ENCODE measurements at regions not wholly inside any gene's neighbourhood (a gene's known extent, or its start where the extent isn't known, plus 50 kb on each side); places are given as distances from the start of the nearest gene placed in this dataset.
A peak's percentile ranks its signal among the peaks of the same experiment; 100 is the strongest.

- DNase-seq (ENCODE audit: low read depth) (no peak), FAIRE-seq (no peak)
- H3K36me3 ChIP-seq (ENCODE audit: control insufficient read depth, insufficient read depth, low read length): no peaks in the 10 kb centered on the region
- no peaks in the 10 kb centered on the region for H3K27me3 ChIP-seq (ENCODE audit: control insufficient read depth, insufficient read depth, low read length)
- H3K4me3 ChIP-seq (ENCODE audit: low read depth, low read length): no peak overlapping the region
- TF ChIP-seq CTCF (IDR thresholded peaks at IDR 0.05; ENCODE audit: insufficient read depth, low read length, severe bottlenecking): no peak
Observed at GRCh38 chr4:173752610-173753230, 222.7 kb upstream of the HAND2 start.

GRCh38 chr4:173748353-173748752 is 218.3 kb upstream of the HAND2 start:
- Histone ChIP-seq H3K4me3 (ENCODE audit: low read depth, low read length) (no peak overlapping the region), H3K27me3 (ENCODE audit: control insufficient read depth, insufficient read depth, low read length) (no peaks in the 10 kb centered on the region), H3K36me3 (ENCODE audit: control insufficient read depth, insufficient read depth, low read length) (no peaks in the 10 kb centered on the region)
- no peak for DNase-seq (ENCODE audit: low read depth)
- no peak for TF ChIP-seq CTCF (IDR thresholded peaks at IDR 0.05; ENCODE audit: insufficient read depth, low read length, severe bottlenecking)
- no peak for FAIRE-seq

- no peak for FAIRE-seq
- Histone ChIP-seq H3K36me3 (ENCODE audit: control insufficient read depth, insufficient read depth, low read length) (no peaks in the 10 kb centered on the region), H3K4me3 (ENCODE audit: low read depth, low read length) (no peak overlapping the region), H3K27me3 (ENCODE audit: control insufficient read depth, insufficient read depth, low read length) (no peaks in the 10 kb centered on the region)
- no peak for TF ChIP-seq CTCF (IDR thresholded peaks at IDR 0.05; ENCODE audit: insufficient read depth, low read length, severe bottlenecking)
- no peak for DNase-seq (ENCODE audit: low read depth)
Observed at GRCh38 chr4:173747537-173748257, 217.7 kb upstream of the HAND2 start.

GRCh38 chr4:173746424-173746823 is 216.4 kb upstream of the HAND2 start:
- DNase-seq (ENCODE audit: low read depth): no peak
- H3K27me3 ChIP-seq (ENCODE audit: control insufficient read depth, insufficient read depth, low read length): no peaks in the 10 kb centered on the region
- no peaks in the 10 kb centered on the region for H3K36me3 ChIP-seq (ENCODE audit: control insufficient read depth, insufficient read depth, low read length)
- TF ChIP-seq CTCF (IDR thresholded peaks at IDR 0.05; ENCODE audit: insufficient read depth, low read length, severe bottlenecking): no peak
- peak; percentile 77 for FAIRE-seq
- no peak overlapping the region for H3K4me3 ChIP-seq (ENCODE audit: low read depth, low read length)

- no peak overlapping the region for H3K4me3 ChIP-seq (ENCODE audit: low read depth, low read length)
- H3K27me3 ChIP-seq (ENCODE audit: control insufficient read depth, insufficient read depth, low read length): no peaks in the 10 kb centered on the region
- DNase-seq (ENCODE audit: low read depth) (no peak), FAIRE-seq (no peak)
- TF ChIP-seq CTCF (IDR thresholded peaks at IDR 0.05; ENCODE audit: insufficient read depth, low read length, severe bottlenecking): no peak
- H3K36me3 ChIP-seq (ENCODE audit: control insufficient read depth, insufficient read depth, low read length): no peaks in the 10 kb centered on the region
Observed at GRCh38 chr4:173745765-173746164, 215.7 kb upstream of the HAND2 start.

All from bronchial epithelial cell (primary cell).